Fibroblast of upper back skin (primary cell): ENCODE measurements at regions not wholly inside any gene's neighbourhood (a gene's known extent, or its start where the extent isn't known, plus 50 kb on each side); places are given as distances from the start of the nearest gene placed in this dataset.

Experiments
- DNase-seq: peaks from one replicate; pipeline ENCODE4 v3.0.0-alpha.2; 2013

GRCh38 chr10:121102706-121103105 is 251.5 kb downstream of the WDR11 start:
- no peak for DNase-seq

GRCh38 chr10:121104476-121105111 is 253.4 kb downstream of the WDR11 start:
- DNase-seq = no peak

- no peak for DNase-seq
Measured at GRCh38 chr10:121106611-121107010, 255.4 kb downstream of the WDR11 start.

GRCh38 chr10:121108051-121108450 is 256.9 kb downstream of the WDR11 start:
- DNase-seq = no peak

GRCh38 chr10:121110369-121110768 is 259.2 kb downstream of the WDR11 start:
- no peak for DNase-seq

GRCh38 chr10:121112136-121112535 is 261.0 kb downstream of the WDR11 start:
- no peak for DNase-seq

GRCh38 chr10:121112579-121113384 is 261.6 kb downstream of the WDR11 start:
- DNase-seq = no peak

GRCh38 chr10:121113385-121113696 is 262.2 kb downstream of the WDR11 start:
- DNase-seq = no peak

GRCh38 chr10:121113911-121114310 is 262.7 kb downstream of the WDR11 start:
- DNase-seq = no peak

- no peak for DNase-seq
Measured at GRCh38 chr10:121115154-121115553, 264.0 kb downstream of the WDR11 start.

- no peak for DNase-seq
Measured at GRCh38 chr10:121121462-121121861, 270.3 kb downstream of the WDR11 start.

- no peak for DNase-seq
Measured at GRCh38 chr10:121127151-121127906, 276.2 kb downstream of the WDR11 start.

- DNase-seq = no peak
Measured at GRCh38 chr10:121128164-121128563, 277.0 kb downstream of the WDR11 start.

GRCh38 chr10:121129266-121129665 is 278.1 kb downstream of the WDR11 start:
- DNase-seq = no peak

- DNase-seq = no peak
Measured at GRCh38 chr10:121130382-121130781, 279.2 kb downstream of the WDR11 start.

GRCh38 chr10:121131014-121131413 is 279.9 kb downstream of the WDR11 start:
- DNase-seq = no peak

GRCh38 chr10:121131426-121132265 is 280.5 kb downstream of the WDR11 start:
- no peak for DNase-seq

- DNase-seq = no peak
Measured at GRCh38 chr10:121132273-121132672, 281.1 kb downstream of the WDR11 start.

- DNase-seq = no peak
Measured at GRCh38 chr10:121133901-121134300, 282.7 kb downstream of the WDR11 start.

GRCh38 chr10:121134711-121135110 is 283.5 kb downstream of the WDR11 start:
- no peak for DNase-seq

GRCh38 chr10:121135512-121135911 is 284.4 kb downstream of the WDR11 start:
- no peak for DNase-seq

- no peak for DNase-seq
Measured at GRCh38 chr10:121137533-121137932, 286.4 kb downstream of the WDR11 start.
